ENCODE measurements at regions not wholly inside any gene's neighbourhood (a gene's known extent, or its start where the extent isn't known, plus 50 kb on each side); places are given as distances from the start of the nearest gene placed in this dataset.

- no peak overlapping the region for H3K4me3 ChIP-seq (ENCODE audit: low read depth, low read length)
- H3K36me3 ChIP-seq (replicated peaks), result no peaks in the 10 kb centered on the region
- in situ Hi-C loops (cut with HindIII; ENCODE audit: low pct_ligation_motif_present, low sequenced_read_pairs), result no loop called here
- no peaks in the 10 kb centered on the region for H3K27me3 ChIP-seq (replicated peaks)
- H3K27ac ChIP-seq, result no peak overlapping the region
- TF ChIP-seq CTCF (IDR thresholded peaks at IDR 0.05; ENCODE audit: low read depth, low read length, missing control alignments), result no peak
- DNase-seq, result no peak
Observed at GRCh38 chr16:73286346-73287267, 238.7 kb upstream of the ZFHX3 start.

GRCh38 chr16:73285436-73286201 is 237.7 kb upstream of the ZFHX3 start:
- TF ChIP-seq CTCF (IDR thresholded peaks at IDR 0.05; ENCODE audit: low read depth, low read length, missing control alignments), result no peak
- no peak for DNase-seq

GRCh38 chr16:73280388-73280787 is 232.5 kb upstream of the ZFHX3 start:
- TF ChIP-seq CTCF (IDR thresholded peaks at IDR 0.05; ENCODE audit: low read depth, low read length, missing control alignments), result no peak
- no peak overlapping the region for H3K4me3 ChIP-seq (ENCODE audit: low read depth, low read length)
- no peak overlapping the region for H3K27ac ChIP-seq
- no peaks in the 10 kb centered on the region for H3K27me3 ChIP-seq (replicated peaks)
- no peaks in the 10 kb centered on the region for H3K36me3 ChIP-seq (replicated peaks)
- in situ Hi-C loops (cut with HindIII; ENCODE audit: low pct_ligation_motif_present, low sequenced_read_pairs), result no loop called here
- no peak for DNase-seq

More at GRCh38 chr16:73285436-73286201, 237.7 kb upstream of the ZFHX3 start:
- in situ Hi-C loops (cut with HindIII; ENCODE audit: low pct_ligation_motif_present, low sequenced_read_pairs), result no loop called here
- Histone ChIP-seq H3K27me3 (replicated peaks) (no peaks in the 10 kb centered on the region), H3K36me3 (replicated peaks) (no peaks in the 10 kb centered on the region), H3K27ac (no peak overlapping the region), H3K4me3 (ENCODE audit: low read depth, low read length) (no peak overlapping the region)

- no peak overlapping the region for H3K27ac ChIP-seq
- DNase-seq, result no peak
- no peak for TF ChIP-seq CTCF (IDR thresholded peaks at IDR 0.05; ENCODE audit: low read depth, low read length, missing control alignments)
- no peaks in the 10 kb centered on the region for H3K36me3 ChIP-seq (replicated peaks)
- H3K27me3 ChIP-seq (replicated peaks), result no peaks in the 10 kb centered on the region
- in situ Hi-C loops (cut with HindIII; ENCODE audit: low pct_ligation_motif_present, low sequenced_read_pairs), result no loop called here
- no peak overlapping the region for H3K4me3 ChIP-seq (ENCODE audit: low read depth, low read length)
Observed at GRCh38 chr16:73279451-73279850, 231.5 kb upstream of the ZFHX3 start.

GRCh38 chr16:73277071-73277470 is 229.1 kb upstream of the ZFHX3 start:
- no peak for DNase-seq
- no peak overlapping the region for H3K27ac ChIP-seq
- H3K27me3 ChIP-seq (replicated peaks), result no peaks in the 10 kb centered on the region
- no peaks in the 10 kb centered on the region for H3K36me3 ChIP-seq (replicated peaks)
- no peak for TF ChIP-seq CTCF (IDR thresholded peaks at IDR 0.05; ENCODE audit: low read depth, low read length, missing control alignments)
- H3K4me3 ChIP-seq (ENCODE audit: low read depth, low read length), result no peak overlapping the region
- in situ Hi-C loops (cut with HindIII; ENCODE audit: low pct_ligation_motif_present, low sequenced_read_pairs), result no loop called here
